Smooth muscle cell (in vitro differentiated cells): ENCODE measurements at regions not wholly inside any gene's neighbourhood (a gene's known extent, or its start where the extent isn't known, plus 50 kb on each side); places are given as distances from the start of the nearest gene placed in this dataset.

Experiments used
- DNase-seq: peaks from one replicate; lab custom pipeline; 2025; ENCODE audit not compliant: unreplicated experiment; lab: John Stamatoyannopoulos, UW
- H2AFZ ChIP-seq: fragments of 200-600 bp; sonication (generic); 2 replicates; pipeline ENCODE4 v1.6.0; 2016; ENCODE audit warnings: antibody characterized with exemption, low read depth, mild to moderate bottlenecking
- H3F3A ChIP-seq: fragments of 200-600 bp; sonication (generic); 2 replicates; pipeline ENCODE4 v1.6.0; 2017; ENCODE audit warnings: antibody characterized with exemption, low read depth
- H3K27ac ChIP-seq: fragments of 200-600 bp; sonication (generic); 2 replicates; pipeline ENCODE4 v1.5.1; 2016; ENCODE audit warnings: low read depth, mild to moderate bottlenecking
- H3K27me3 ChIP-seq: fragments of 200-600 bp; sonication (generic); 2 replicates; pipeline ENCODE4 v1.6.1; 2016; ENCODE audit warnings: low read depth, mild to moderate bottlenecking
- H3K36me3 ChIP-seq: fragments of 200-600 bp; sonication (generic); 2 replicates; pipeline ENCODE4 v1.5.1; 2016; ENCODE audit warnings: low read depth
- H3K4me1 ChIP-seq: fragments of 200-600 bp; sonication (generic); 2 replicates; pipeline ENCODE4 v1.5.1; 2016; ENCODE audit warnings: low read depth
- H3K4me2 ChIP-seq: fragments of 200-600 bp; sonication (generic); 2 replicates; pipeline ENCODE4 v1.6.0; 2016; ENCODE audit warnings: mild to moderate bottlenecking
- H3K4me3 ChIP-seq: fragments of 200-600 bp; sonication (generic); 2 replicates; pipeline ENCODE4 v1.5.1; 2016; ENCODE audit warnings: mild to moderate bottlenecking
- H3K79me2 ChIP-seq: fragments of 200-600 bp; sonication (generic); 2 replicates; pipeline ENCODE4 v1.6.0; 2016; ENCODE audit warnings: low read depth, mild to moderate bottlenecking
- H3K9ac ChIP-seq: fragments of 200-600 bp; sonication (generic); 2 replicates; pipeline ENCODE4 v1.6.0; 2016; ENCODE audit warnings: low read depth
- H3K9me3 ChIP-seq: fragments of 200-600 bp; sonication (generic); replicated peaks from 2 replicates; pipeline ENCODE4 v1.5.1; 2016; ENCODE audit warnings: low read depth
- H4K20me1 ChIP-seq: fragments of 200-600 bp; sonication (generic); 2 replicates; pipeline ENCODE4 v1.6.0; 2016; ENCODE audit warnings: low read depth
- CTCF ChIP-seq: fragments of 200-600 bp; sonication (generic); IDR thresholded peaks from 2 replicates; pipeline ENCODE4 v1.5.1; 2017; ENCODE audit warnings: borderline replicate concordance, mild to moderate bottlenecking, antibody characterized with exemption; ENCODE audit not compliant: insufficient read depth, poor library complexity, severe bottlenecking
- WGBS: methylation state at CpG from one replicate; pipeline ENCODE4 v1.1.7; 2016; ENCODE audit warnings: low lambda C conversion rate; 5-methylcytosine and 5-hydroxymethylcytosine counted together

GRCh38 chr13:24039621-24040475 lies 120.7 kb upstream of the SPATA13 start:
- no peaks in the 10 kb centered on the region for H3K9me3 ChIP-seq
- no peak overlapping the region for H3K9ac ChIP-seq
- peaks cover 14% of the 10 kb centered on the region for H3F3A ChIP-seq
- H3K4me2 ChIP-seq, result no peak overlapping the region
- H3K4me1 ChIP-seq, result peaks cover 17% of the 10 kb centered on the region
- no peaks in the 10 kb centered on the region for H3K36me3 ChIP-seq
- no peaks in the 10 kb centered on the region for H3K79me2 ChIP-seq
- H3K4me3 ChIP-seq, result no peak overlapping the region
- no peak overlapping the region for H2AFZ ChIP-seq
- H3K27ac ChIP-seq, result no peak overlapping the region
- 82% methylated on average over 7 of the region's 7 CpGs for WGBS
- DNase-seq, result no peak
- no peaks in the 10 kb centered on the region for H4K20me1 ChIP-seq
- no peak for TF ChIP-seq CTCF
- H3K27me3 ChIP-seq, result no peaks in the 10 kb centered on the region

GRCh38 chr13:24040835-24041234 lies 119.7 kb upstream of the SPATA13 start:
- peaks cover 10% of the 10 kb centered on the region for H3F3A ChIP-seq
- no peak overlapping the region for H3K27ac ChIP-seq
- H3K27me3 ChIP-seq, result no peaks in the 10 kb centered on the region
- no peak for TF ChIP-seq CTCF
- no peak overlapping the region for H3K4me2 ChIP-seq
- peaks cover 17% of the 10 kb centered on the region for H3K4me1 ChIP-seq
- 85% methylated on average over 3 of the region's 3 CpGs for WGBS
- H3K9me3 ChIP-seq, result no peaks in the 10 kb centered on the region
- H3K4me3 ChIP-seq, result no peak overlapping the region
- H2AFZ ChIP-seq, result no peak overlapping the region
- DNase-seq, result no peak
- no peaks in the 10 kb centered on the region for H3K36me3 ChIP-seq
- H4K20me1 ChIP-seq, result no peaks in the 10 kb centered on the region
- H3K79me2 ChIP-seq, result no peaks in the 10 kb centered on the region
- no peak overlapping the region for H3K9ac ChIP-seq

GRCh38 chr13:24041651-24042225 lies 118.8 kb upstream of the SPATA13 start:
- no peak for DNase-seq
- no peaks in the 10 kb centered on the region for H4K20me1 ChIP-seq
- no peaks in the 10 kb centered on the region for H3K9me3 ChIP-seq
- no peak overlapping the region for H2AFZ ChIP-seq
- peaks cover 17% of the 10 kb centered on the region for H3K4me1 ChIP-seq
- H3K27me3 ChIP-seq, result no peaks in the 10 kb centered on the region
- H3K4me3 ChIP-seq, result no peak overlapping the region
- no peak overlapping the region for H3K27ac ChIP-seq
- 71% methylated on average over 13 of the region's 13 CpGs for WGBS
- H3K9ac ChIP-seq, result no peak overlapping the region
- H3K4me2 ChIP-seq, result no peak overlapping the region
- peaks cover 9% of the 10 kb centered on the region for H3F3A ChIP-seq
- no peak for TF ChIP-seq CTCF
- H3K79me2 ChIP-seq, result no peaks in the 10 kb centered on the region
- H3K36me3 ChIP-seq, result no peaks in the 10 kb centered on the region
